ENCODE measurements at regions not wholly inside any gene's neighbourhood (a gene's known extent, or its start where the extent isn't known, plus 50 kb on each side); places are given as distances from the start of the nearest gene placed in this dataset.

- DNase-seq (ENCODE audit: low read depth, low spot score), result no peak
- Mint-ChIP-seq H3K27ac (ENCODE audit: unreplicated experiment) (no peak overlapping the region), H3K27me3 (ENCODE audit: low read depth) (no peaks in the 10 kb centered on the region), H3K36me3 (ENCODE audit: low read depth) (no peaks in the 10 kb centered on the region), H3K9me3 (no peaks in the 10 kb centered on the region), H3K4me3 (no peak overlapping the region), H3K4me1 (peaks cover 4% of the 10 kb centered on the region)
- TF ChIP-seq CTCF (conservative IDR thresholded peaks at IDR 0.05), result no peak
Measured at GRCh38 chr10:128258421-128258976, 132.3 kb upstream of the MKI67 start.

DNA sequence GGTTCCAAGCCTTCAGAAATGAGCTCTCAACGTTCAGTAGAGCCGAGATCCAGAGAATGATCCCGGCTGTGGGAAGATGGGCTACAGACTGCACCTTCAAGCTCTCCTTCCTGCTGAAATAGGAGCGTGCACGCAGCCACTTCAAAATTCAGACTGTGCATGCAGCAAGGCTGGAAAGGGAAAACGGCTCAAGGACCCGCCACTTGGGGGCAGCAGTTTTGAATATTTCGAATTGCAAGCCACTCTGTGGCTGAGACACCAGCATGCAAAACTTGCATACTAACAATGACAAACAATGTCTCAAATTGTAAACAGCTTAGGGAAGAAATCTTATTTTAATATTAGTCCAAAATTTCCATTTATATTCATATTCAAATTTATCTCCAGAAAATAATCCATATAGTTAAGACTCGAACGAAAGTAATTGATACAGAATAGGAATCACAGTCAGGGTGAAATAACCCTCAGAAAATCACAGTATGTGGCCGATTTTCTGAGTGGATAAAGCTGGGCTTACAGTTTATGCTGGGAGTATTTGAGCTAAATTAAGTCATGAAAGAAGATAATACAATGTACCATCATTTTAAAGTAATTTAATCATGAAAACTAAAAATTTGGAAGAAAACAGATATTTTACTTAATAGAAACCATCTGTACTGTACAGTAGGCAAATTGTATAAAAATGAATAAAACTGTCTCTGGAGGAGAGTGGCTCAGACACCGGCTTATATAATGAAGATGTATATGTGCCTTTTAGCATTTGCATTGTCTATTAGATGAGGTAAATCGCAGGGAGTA is 137.9 kb upstream of the MKI67 start:
- peak; percentile 83 for TF ChIP-seq CTCF (conservative IDR thresholded peaks at IDR 0.05)
- Mint-ChIP-seq H3K27me3 (ENCODE audit: low read depth) (no peaks in the 10 kb centered on the region), H3K27ac (ENCODE audit: unreplicated experiment) (no peak overlapping the region), H3K4me3 (no peak overlapping the region), H3K4me1 (no peaks in the 10 kb centered on the region), H3K9me3 (no peaks in the 10 kb centered on the region), H3K36me3 (ENCODE audit: low read depth) (no peaks in the 10 kb centered on the region)
- peak; percentile 80 for DNase-seq (ENCODE audit: low read depth, low spot score)

- Mint-ChIP-seq H3K9me3 (no peaks in the 10 kb centered on the region), H3K4me1 (no peaks in the 10 kb centered on the region), H3K27ac (ENCODE audit: unreplicated experiment) (no peak overlapping the region), H3K4me3 (no peak overlapping the region), H3K36me3 (ENCODE audit: low read depth) (no peaks in the 10 kb centered on the region), H3K27me3 (ENCODE audit: low read depth) (no peaks in the 10 kb centered on the region)
- no peak for TF ChIP-seq CTCF (conservative IDR thresholded peaks at IDR 0.05)
- no peak for DNase-seq (ENCODE audit: low read depth, low spot score)
Measured at GRCh38 chr10:128265596-128265995, 139.4 kb upstream of the MKI67 start.

- Mint-ChIP-seq H3K4me3 (no peak overlapping the region), H3K36me3 (ENCODE audit: low read depth) (no peaks in the 10 kb centered on the region), H3K27me3 (ENCODE audit: low read depth) (no peaks in the 10 kb centered on the region), H3K4me1 (no peaks in the 10 kb centered on the region), H3K9me3 (no peaks in the 10 kb centered on the region), H3K27ac (ENCODE audit: unreplicated experiment) (no peak overlapping the region)
- no peak for DNase-seq (ENCODE audit: low read depth, low spot score)
- TF ChIP-seq CTCF (conservative IDR thresholded peaks at IDR 0.05), result no peak
Measured at GRCh38 chr10:128267581-128267980, 141.4 kb upstream of the MKI67 start.

GRCh38 chr10:128268015-128268722 is 141.9 kb upstream of the MKI67 start:
- Mint-ChIP-seq H3K9me3 (no peaks in the 10 kb centered on the region), H3K27ac (ENCODE audit: unreplicated experiment) (no peak overlapping the region), H3K27me3 (ENCODE audit: low read depth) (peaks cover 2% of the 10 kb centered on the region), H3K4me1 (no peaks in the 10 kb centered on the region), H3K4me3 (no peak overlapping the region), H3K36me3 (ENCODE audit: low read depth) (no peaks in the 10 kb centered on the region)
- DNase-seq (ENCODE audit: low read depth, low spot score), result peak; percentile 84
- peak; percentile 82 for TF ChIP-seq CTCF (conservative IDR thresholded peaks at IDR 0.05)

Measured in neural crest cell (in vitro differentiated cells).